OCI-LY1 (cell line): ENCODE measurements at regions not wholly inside any gene's neighbourhood (a gene's known extent, or its start where the extent isn't known, plus 50 kb on each side); places are given as distances from the start of the nearest gene placed in this dataset.
"Not testable (repeated sequence)": the region's sequence is repeated elsewhere in the genome, so short reads cannot be mapped to it uniquely, and the experiment has no call there.

Experiments
- H2AFZ ChIP-seq: fragments of 200-600 bp; sonication (generic), shearing (Covaris generic); 2 replicates; pipeline ENCODE4 v1.6.0; 2014; ENCODE audit warnings: antibody characterized with exemption, mild to moderate bottlenecking, low read length
- H3F3A ChIP-seq: fragments of 200-600 bp; sonication (generic), shearing (Covaris generic); 2 replicates; pipeline ENCODE4 v1.6.0; 2014; ENCODE audit warnings: mild to moderate bottlenecking, antibody characterized with exemption, low read length, moderate library complexity; ENCODE audit not compliant: insufficient read depth
- H3K27ac ChIP-seq: fragments of 200-600 bp; sonication (generic); 2 replicates; pipeline ENCODE4 v1.5.1; 2014; ENCODE audit warnings: low read length, mixed run types, mild to moderate bottlenecking, low read depth; ENCODE audit not compliant: poor library complexity, severe bottlenecking
- H3K27me3 ChIP-seq: fragments of 200-600 bp; sonication (generic); 2 replicates; pipeline ENCODE4 v1.6.0; 2014; ENCODE audit warnings: antibody characterized with exemption, mild to moderate bottlenecking, low read length, moderate library complexity; ENCODE audit not compliant: insufficient read depth
- H3K36me3 ChIP-seq: fragments of 200-600 bp; sonication (generic); 2 replicates; pipeline ENCODE4 v1.6.1; 2014; ENCODE audit warnings: mild to moderate bottlenecking, antibody characterized with exemption, low read length, moderate library complexity, mixed read lengths; ENCODE audit not compliant: insufficient read depth
- H3K4me1 ChIP-seq: fragments of 200-600 bp; sonication (generic); 2 replicates; pipeline ENCODE4 v1.5.1; 2014; ENCODE audit warnings: mild to moderate bottlenecking, low read length, moderate library complexity; ENCODE audit not compliant: insufficient read depth, severe bottlenecking
- H3K4me2 ChIP-seq: fragments of 200-600 bp; sonication (generic), shearing (Covaris generic); 2 replicates; pipeline ENCODE4 v1.6.1; 2014; ENCODE audit warnings: low read length
- H3K4me3 ChIP-seq: fragments of 200-600 bp; sonication (generic); 2 replicates; pipeline ENCODE4 v1.5.1; 2014; ENCODE audit warnings: low read length, low read depth, mild to moderate bottlenecking, mixed read lengths; ENCODE audit not compliant: poor library complexity, severe bottlenecking
- H3K79me2 ChIP-seq: fragments of 200-600 bp; shearing (Covaris generic); 2 replicates; pipeline ENCODE4 v1.6.1; 2016; ENCODE audit warnings: mixed run types, low read length, mixed read lengths; ENCODE audit not compliant: insufficient read depth
- H3K9ac ChIP-seq: fragments of 200-600 bp; sonication (generic), shearing (Covaris generic); 2 replicates; pipeline ENCODE4 v1.6.1; 2014; ENCODE audit warnings: mild to moderate bottlenecking, low read length, mixed read lengths
- H3K9me2 ChIP-seq: fragments of 200-600 bp; sonication (generic), shearing (Covaris generic); 2 replicates; pipeline ENCODE4 v1.6.1; 2014; ENCODE audit warnings: low read depth, mild to moderate bottlenecking, low read length, mixed read lengths
- H3K9me3 ChIP-seq: fragments of 200-600 bp; shearing (Covaris generic); 2 replicates; pipeline ENCODE4 v1.6.1; 2014; ENCODE audit warnings: low read length, mixed read lengths
- H4K20me1 ChIP-seq: fragments of 200-600 bp; sonication (generic), shearing (Covaris generic); 2 replicates; pipeline ENCODE4 v1.6.0; 2016; ENCODE audit warnings: mild to moderate bottlenecking, low read length; ENCODE audit not compliant: insufficient read depth
- CTCF ChIP-seq: fragments of 200-600 bp; sonication (generic), shearing (Covaris generic); IDR thresholded peaks from 2 replicates; pipeline ENCODE4 v1.5.1; 2017; ENCODE audit warnings: mild to moderate bottlenecking, antibody characterized with exemption, low read length, moderate library complexity, mixed read lengths

GRCh38 chr14:106334428-106335109 is 808.2 kb downstream of the TMEM121 start:
- H3K9ac ChIP-seq, H3K4me1 ChIP-seq, H3K36me3 ChIP-seq, H3K9me3 ChIP-seq, H3K79me2 ChIP-seq, H4K20me1 ChIP-seq, H3K27me3 ChIP-seq, H3K27ac ChIP-seq, H2AFZ ChIP-seq, H3F3A ChIP-seq, H3K9me2 ChIP-seq: not testable (repeated sequence)
- peak overlapping the region; percentile 43 for H3K4me3 ChIP-seq
- H3K4me2 ChIP-seq = peak overlapping the region; percentile 48; the same call in 1 of the 2 replicates
- peak; percentile 47 for TF ChIP-seq CTCF

GRCh38 chr14:106335110-106335429 is 808.7 kb downstream of the TMEM121 start:
- H3F3A ChIP-seq, H3K9me2 ChIP-seq, H3K9me3 ChIP-seq, H3K27me3 ChIP-seq, H3K79me2 ChIP-seq, H3K9ac ChIP-seq, H2AFZ ChIP-seq, H3K4me1 ChIP-seq, H4K20me1 ChIP-seq, H3K27ac ChIP-seq, H3K36me3 ChIP-seq: not testable (repeated sequence)
- Histone ChIP-seq H3K4me2 (peak overlapping the region; percentile 48; the same call in 1 of the 2 replicates), H3K4me3 (peak overlapping the region; percentile 43)

GRCh38 chr14:106338775-106339174 is 812.4 kb downstream of the TMEM121 start:
- peaks cover 11% of the 10 kb centered on the region for H3K4me1 ChIP-seq
- H3K79me2 ChIP-seq, H4K20me1 ChIP-seq, H3K4me2 ChIP-seq, H3K36me3 ChIP-seq, H3K4me3 ChIP-seq, H3F3A ChIP-seq, H3K27ac ChIP-seq, H3K27me3 ChIP-seq, H3K9me2 ChIP-seq, H3K9me3 ChIP-seq, H2AFZ ChIP-seq, H3K9ac ChIP-seq: not testable (repeated sequence)

GRCh38 chr14:106340658-106341057 is 814.3 kb downstream of the TMEM121 start:
- not testable (repeated sequence) for H3K27me3 ChIP-seq, H3K79me2 ChIP-seq, H3K9me2 ChIP-seq, H3K4me2 ChIP-seq, H3K9ac ChIP-seq, H3K9me3 ChIP-seq, H3K4me3 ChIP-seq, H4K20me1 ChIP-seq, H3F3A ChIP-seq, H3K36me3 ChIP-seq, H2AFZ ChIP-seq
- peak overlapping the region; percentile 58 for H3K27ac ChIP-seq
- peaks cover 20% of the 10 kb centered on the region for H3K4me1 ChIP-seq

GRCh38 chr14:106341161-106341560 is 814.8 kb downstream of the TMEM121 start:
- not testable (repeated sequence) for H3K4me2 ChIP-seq, H3K27ac ChIP-seq, H4K20me1 ChIP-seq, H3K36me3 ChIP-seq, H3K27me3 ChIP-seq, H3K9me3 ChIP-seq, H3K9me2 ChIP-seq, H2AFZ ChIP-seq, H3F3A ChIP-seq, H3K4me3 ChIP-seq, H3K9ac ChIP-seq, H3K79me2 ChIP-seq
- H3K4me1 ChIP-seq = peaks cover 20% of the 10 kb centered on the region
